Progenitor cell of endocrine pancreas (in vitro differentiated cells): ENCODE measurements at regions not wholly inside any gene's neighbourhood (a gene's known extent, or its start where the extent isn't known, plus 50 kb on each side); places are given as distances from the start of the nearest gene placed in this dataset.

ENCODE experiments used
- DNase-seq: peaks from one replicate; pipeline ENCODE4 v3.0.0; 2021; ENCODE audit warnings: low spot score; ENCODE audit not compliant: unreplicated experiment
- H3K27ac Mint-ChIP-seq: 2 replicates; pipeline ENCODE4 v1.8.0; 2021; ENCODE audit warnings: mild to moderate bottlenecking, moderate library complexity, mixed read lengths
- H3K27me3 Mint-ChIP-seq: 2 replicates; pipeline ENCODE4 v1.8.0; 2021; ENCODE audit warnings: mixed read lengths
- H3K36me3 Mint-ChIP-seq: 2 replicates; pipeline ENCODE4 v1.8.0; 2022; ENCODE audit warnings: mixed read lengths; ENCODE audit not compliant: insufficient read depth
- H3K4me1 Mint-ChIP-seq: 2 replicates; pipeline ENCODE4 v1.8.0; 2021; ENCODE audit warnings: low read depth, mixed read lengths
- H3K4me3 Mint-ChIP-seq: 2 replicates; pipeline ENCODE4 v1.8.0; 2021; ENCODE audit warnings: low read depth, mild to moderate bottlenecking, moderate library complexity, mixed read lengths
- H3K9me3 Mint-ChIP-seq: 2 replicates; pipeline ENCODE4 v1.8.0; 2021; ENCODE audit warnings: low read depth, mixed read lengths
- TF ChIP-seq, protein P1 (sequence below): fragments of 200-600 bp; sonication (generic); IDR thresholded peaks from one replicate; pipeline ENCODE4 v1.5.0; 2021; ENCODE audit warnings: antibody characterized with exemption, mild to moderate bottlenecking; ENCODE audit not compliant: unreplicated experiment

DNA sequence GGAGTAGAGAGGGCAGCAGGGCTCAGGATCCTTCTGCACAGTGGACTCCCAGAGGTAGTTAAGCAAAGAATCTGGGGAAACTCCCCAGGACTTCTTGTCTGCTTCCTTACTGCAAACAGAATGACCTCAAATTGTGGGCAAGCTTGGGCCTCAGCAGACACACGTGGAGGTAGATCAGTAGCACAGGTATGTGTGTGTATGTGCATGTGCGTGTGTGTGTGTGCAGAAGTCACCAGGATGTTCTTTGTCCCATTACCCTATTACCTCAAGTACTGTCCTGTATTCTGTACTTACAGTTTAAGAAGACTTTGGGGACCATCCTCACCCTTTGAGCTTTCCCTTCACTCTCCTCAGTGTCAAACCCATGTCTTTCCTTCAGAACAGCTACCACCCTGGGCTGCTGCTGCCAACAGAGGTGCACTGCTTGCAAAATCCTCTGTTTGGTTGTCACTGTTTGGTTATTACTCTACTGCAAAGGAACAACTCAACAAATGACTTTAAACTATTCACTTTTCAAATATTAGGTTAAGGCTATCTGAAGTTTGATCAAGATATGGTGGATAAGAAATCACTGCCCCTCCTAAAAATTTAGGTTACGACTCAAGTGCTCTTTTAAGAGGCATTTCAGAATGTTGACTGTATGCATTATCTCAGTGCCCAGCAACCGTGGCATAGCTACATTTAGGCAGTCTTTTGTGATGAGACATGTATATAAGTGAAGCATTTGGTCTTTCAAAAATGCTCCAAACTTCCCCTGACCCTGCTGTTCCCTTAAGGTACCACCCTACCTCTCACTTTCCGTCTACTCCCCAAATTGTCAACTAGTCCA lies 78.2 kb upstream of the MBIP start:
- Mint-ChIP-seq H3K4me1 (no peaks in the 10 kb centered on the region), H3K9me3 (peaks cover 5% of the 10 kb centered on the region), H3K27ac (no peak overlapping the region), H3K36me3 (no peaks in the 10 kb centered on the region), H3K27me3 (peaks cover 27% of the 10 kb centered on the region), H3K4me3 (no peak overlapping the region)
- TF ChIP-seq, protein P1, sequence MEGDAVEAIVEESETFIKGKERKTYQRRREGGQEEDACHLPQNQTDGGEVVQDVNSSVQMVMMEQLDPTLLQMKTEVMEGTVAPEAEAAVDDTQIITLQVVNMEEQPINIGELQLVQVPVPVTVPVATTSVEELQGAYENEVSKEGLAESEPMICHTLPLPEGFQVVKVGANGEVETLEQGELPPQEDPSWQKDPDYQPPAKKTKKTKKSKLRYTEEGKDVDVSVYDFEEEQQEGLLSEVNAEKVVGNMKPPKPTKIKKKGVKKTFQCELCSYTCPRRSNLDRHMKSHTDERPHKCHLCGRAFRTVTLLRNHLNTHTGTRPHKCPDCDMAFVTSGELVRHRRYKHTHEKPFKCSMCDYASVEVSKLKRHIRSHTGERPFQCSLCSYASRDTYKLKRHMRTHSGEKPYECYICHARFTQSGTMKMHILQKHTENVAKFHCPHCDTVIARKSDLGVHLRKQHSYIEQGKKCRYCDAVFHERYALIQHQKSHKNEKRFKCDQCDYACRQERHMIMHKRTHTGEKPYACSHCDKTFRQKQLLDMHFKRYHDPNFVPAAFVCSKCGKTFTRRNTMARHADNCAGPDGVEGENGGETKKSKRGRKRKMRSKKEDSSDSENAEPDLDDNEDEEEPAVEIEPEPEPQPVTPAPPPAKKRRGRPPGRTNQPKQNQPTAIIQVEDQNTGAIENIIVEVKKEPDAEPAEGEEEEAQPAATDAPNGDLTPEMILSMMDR = no peak
- DNase-seq = no peak

DNA sequence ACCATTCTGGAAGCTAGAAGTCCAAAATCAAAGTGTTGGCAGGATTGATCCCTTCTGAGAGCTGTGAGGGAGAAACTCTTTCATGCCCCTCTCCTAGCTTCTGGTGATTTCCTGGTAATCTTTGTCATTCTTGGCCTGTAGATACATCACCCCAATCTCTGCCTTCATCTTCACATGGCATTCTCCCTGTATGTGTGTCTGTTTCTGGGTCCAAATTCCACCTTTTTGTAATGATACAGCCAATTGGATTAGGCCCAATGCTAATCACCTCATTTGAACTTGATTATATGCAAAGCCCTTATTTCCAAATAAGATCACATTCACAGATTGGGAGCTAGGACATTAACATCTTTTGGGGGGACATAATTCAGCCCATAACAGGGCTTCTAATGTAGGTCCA lies 76.9 kb upstream of the MBIP start:
- TF ChIP-seq, protein P1 = no peak
- Mint-ChIP-seq H3K27ac (no peak overlapping the region), H3K36me3 (no peaks in the 10 kb centered on the region), H3K27me3 (peaks cover 23% of the 10 kb centered on the region), H3K4me1 (no peaks in the 10 kb centered on the region), H3K4me3 (no peak overlapping the region), H3K9me3 (peaks cover 5% of the 10 kb centered on the region)
- DNase-seq = no peak

DNA sequence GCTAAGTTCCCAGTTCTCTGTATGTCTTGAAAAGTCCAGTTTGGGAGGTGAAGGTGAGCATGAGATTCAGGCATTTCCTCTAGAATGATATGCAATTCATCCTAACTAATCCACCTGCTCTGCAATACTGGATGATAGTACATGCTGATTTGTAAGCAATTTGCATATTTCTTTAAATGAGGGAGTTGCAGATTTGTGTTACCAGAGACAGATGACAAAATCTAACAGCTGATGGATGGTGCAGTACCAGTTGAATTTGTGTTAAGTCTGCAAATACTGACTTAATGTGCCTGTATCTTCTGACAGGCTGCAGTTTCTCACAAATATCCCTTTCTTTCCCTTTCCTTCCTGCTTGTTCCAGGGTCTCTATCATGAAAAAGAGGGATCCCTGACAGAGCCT lies 76.4 kb upstream of the MBIP start:
- Mint-ChIP-seq H3K9me3 (peaks cover 5% of the 10 kb centered on the region), H3K4me3 (no peak overlapping the region), H3K27ac (no peak overlapping the region), H3K36me3 (no peaks in the 10 kb centered on the region), H3K4me1 (no peaks in the 10 kb centered on the region), H3K27me3 (peaks cover 22% of the 10 kb centered on the region)
- TF ChIP-seq, protein P1 = no peak
- no peak for DNase-seq

DNA sequence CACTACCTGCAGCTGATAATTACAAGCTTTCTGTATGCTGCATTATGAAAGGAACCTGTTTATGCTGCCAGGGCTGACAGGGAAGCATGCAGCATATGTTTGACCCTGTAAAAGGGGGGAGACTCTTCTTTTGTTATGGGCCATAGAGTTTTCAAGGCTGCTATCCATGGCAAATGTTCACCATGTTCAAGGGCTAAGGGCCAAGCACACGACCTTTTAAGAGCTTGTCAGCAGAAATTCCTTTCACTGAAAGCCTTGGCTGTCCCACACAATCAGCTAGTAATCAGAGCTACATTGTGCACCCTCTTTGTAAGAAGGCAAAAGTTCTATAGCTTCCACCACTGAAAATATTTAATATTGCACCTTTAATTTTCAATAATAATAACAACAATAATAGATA lies 74.2 kb upstream of the MBIP start:
- no peaks in the 10 kb centered on the region for H3K4me1 Mint-ChIP-seq
- H3K4me3 Mint-ChIP-seq = no peak overlapping the region
- no peak for DNase-seq
- TF ChIP-seq, protein P1 = no peak
- peaks cover 5% of the 10 kb centered on the region for H3K9me3 Mint-ChIP-seq
- peaks cover 33% of the 10 kb centered on the region for H3K27me3 Mint-ChIP-seq
- no peak overlapping the region for H3K27ac Mint-ChIP-seq
- H3K36me3 Mint-ChIP-seq = no peaks in the 10 kb centered on the region

DNA sequence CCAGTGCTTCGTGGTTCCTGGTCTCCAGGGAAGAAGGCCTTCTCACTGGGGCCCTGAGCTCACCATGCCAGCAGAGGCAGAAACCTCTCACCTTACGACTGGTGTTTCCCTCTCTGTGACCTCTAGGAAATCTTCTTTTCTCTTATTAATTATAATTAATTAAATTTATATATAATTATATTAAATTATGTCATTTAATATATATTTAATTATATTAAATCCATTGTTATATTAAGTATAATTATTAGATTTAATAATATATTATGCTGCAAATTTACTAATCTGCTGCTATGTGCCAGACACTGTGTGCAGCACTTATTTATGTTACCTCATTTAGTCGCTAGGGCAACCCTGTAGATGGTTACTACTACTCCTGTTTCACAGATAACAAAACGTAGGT lies 70.3 kb upstream of the MBIP start:
- Mint-ChIP-seq H3K36me3 (no peaks in the 10 kb centered on the region), H3K4me3 (no peak overlapping the region), H3K27ac (no peak overlapping the region), H3K9me3 (no peaks in the 10 kb centered on the region), H3K27me3 (peaks cover 31% of the 10 kb centered on the region), H3K4me1 (no peaks in the 10 kb centered on the region)
- TF ChIP-seq, protein P1 = no peak
- no peak for DNase-seq
